GM18511 (cell line): ENCODE measurements at regions not wholly inside any gene's neighbourhood (a gene's known extent, or its start where the extent isn't known, plus 50 kb on each side); places are given as distances from the start of the nearest gene placed in this dataset.
"Not testable (repeated sequence)": the region's sequence is repeated elsewhere in the genome, so short reads cannot be mapped to it uniquely, and the experiment has no call there.

Experiments used
- ATAC-seq: cut with Tn5 transposase; IDR thresholded peaks from one replicate; pipeline ENCODE4 v1.9.1; 2021; ENCODE audit warnings: mild to moderate bottlenecking, moderate library complexity; ENCODE audit not compliant: unreplicated experiment

GRCh38 chr16:26705346-26705745 is 361.4 kb upstream of the C16orf82 start:
- no peak for ATAC-seq

- no peak for ATAC-seq
Measured at GRCh38 chr16:26708428-26708827, 358.3 kb upstream of the C16orf82 start.

GRCh38 chr16:26709175-26709574 is 357.6 kb upstream of the C16orf82 start:
- no peak for ATAC-seq

- no peak for ATAC-seq
Measured at GRCh38 chr16:26709754-26710153, 357.0 kb upstream of the C16orf82 start.

- no peak for ATAC-seq
Measured at GRCh38 chr16:26710450-26710849, 356.3 kb upstream of the C16orf82 start.

GRCh38 chr16:26712876-26713275 is 353.9 kb upstream of the C16orf82 start:
- no peak for ATAC-seq

- no peak for ATAC-seq
Measured at GRCh38 chr16:26715969-26716368, 350.8 kb upstream of the C16orf82 start.

GRCh38 chr16:26717826-26718225 is 348.9 kb upstream of the C16orf82 start:
- no peak for ATAC-seq

- ATAC-seq: no peak
Measured at GRCh38 chr16:26721290-26721689, 345.4 kb upstream of the C16orf82 start.

- ATAC-seq: not testable (repeated sequence)
Measured at GRCh38 chr16:26721957-26722356, 344.8 kb upstream of the C16orf82 start.

GRCh38 chr16:26724189-26724588 is 342.5 kb upstream of the C16orf82 start:
- ATAC-seq: no peak

GRCh38 chr16:26727848-26728247 is 338.9 kb upstream of the C16orf82 start:
- ATAC-seq: no peak

GRCh38 chr16:26729951-26730541 is 336.7 kb upstream of the C16orf82 start:
- ATAC-seq: no peak

GRCh38 chr16:26731729-26732128 is 335.0 kb upstream of the C16orf82 start:
- ATAC-seq: no peak

GRCh38 chr16:26733710-26734109 is 333.0 kb upstream of the C16orf82 start:
- no peak for ATAC-seq

- no peak for ATAC-seq
Measured at GRCh38 chr16:26735521-26735920, 331.2 kb upstream of the C16orf82 start.

- no peak for ATAC-seq
Measured at GRCh38 chr16:26736084-26736483, 330.6 kb upstream of the C16orf82 start.

GRCh38 chr16:26740771-26741170 is 326.0 kb upstream of the C16orf82 start:
- ATAC-seq: no peak

GRCh38 chr16:26742040-26742439 is 324.7 kb upstream of the C16orf82 start:
- no peak for ATAC-seq

- no peak for ATAC-seq
Measured at GRCh38 chr16:26744430-26744829, 322.3 kb upstream of the C16orf82 start.

- ATAC-seq: no peak
Measured at GRCh38 chr16:26747760-26748159, 319.0 kb upstream of the C16orf82 start.

- ATAC-seq: no peak
Measured at GRCh38 chr16:26749072-26749471, 317.7 kb upstream of the C16orf82 start.

- ATAC-seq: no peak
Measured at GRCh38 chr16:26752166-26752565, 314.6 kb upstream of the C16orf82 start.
